SU-DHL-6 (cell line): ENCODE measurements at regions not wholly inside any gene's neighbourhood (a gene's known extent, or its start where the extent isn't known, plus 50 kb on each side); places are given as distances from the start of the nearest gene placed in this dataset.

Experiments
- H2AFZ ChIP-seq: fragments of 200-600 bp; sonication (generic); 2 replicates; pipeline ENCODE4 v1.6.1; 2014; ENCODE audit warnings: low read depth, mild to moderate bottlenecking, moderate library complexity, mixed read lengths, antibody characterized with exemption, low read length; ENCODE audit not compliant: severe bottlenecking
- H3F3A ChIP-seq: fragments of 200-600 bp; shearing (Covaris generic); 2 replicates; pipeline ENCODE4 v1.6.0; 2016; ENCODE audit warnings: antibody characterized with exemption, mild to moderate bottlenecking; ENCODE audit not compliant: insufficient read depth
- H3K27ac ChIP-seq: fragments of 200-600 bp; sonication (generic); 2 replicates; pipeline ENCODE4 v1.5.1; 2016; ENCODE audit warnings: low read depth, mild to moderate bottlenecking, low read length, moderate library complexity, mixed read lengths
- H3K27me3 ChIP-seq: fragments of 200-600 bp; sonication (generic), shearing (Covaris generic); 2 replicates; pipeline ENCODE4 v1.6.0; 2014; ENCODE audit warnings: mild to moderate bottlenecking, low read length
- H3K36me3 ChIP-seq: fragments of 200-600 bp; sonication (generic); 2 replicates; pipeline ENCODE4 v1.6.1; 2014; ENCODE audit warnings: mild to moderate bottlenecking, low read length, mixed read lengths
- H3K4me2 ChIP-seq: fragments of 300-600, 200-600 bp; shearing (Covaris generic), sonication (generic); 2 replicates; pipeline ENCODE4 v1.6.0; 2014; ENCODE audit warnings: low read length, low read depth, mild to moderate bottlenecking; ENCODE audit not compliant: poor library complexity, severe bottlenecking
- H3K4me3 ChIP-seq: fragments of 200-600 bp; sonication (generic); 2 replicates; pipeline ENCODE4 v1.5.1; 2014; ENCODE audit warnings: antibody characterized with exemption, low read length, mild to moderate bottlenecking, mixed read lengths; ENCODE audit not compliant: insufficient read depth, poor library complexity, severe bottlenecking
- H3K79me2 ChIP-seq: fragments of 200-600 bp; sonication (generic); 2 replicates; pipeline ENCODE4 v1.6.1; 2014; ENCODE audit warnings: mild to moderate bottlenecking, low read length, moderate library complexity; ENCODE audit not compliant: insufficient read depth
- H3K9ac ChIP-seq: fragments of 200-600 bp; sonication (generic); 2 replicates; pipeline ENCODE4 v1.7.0; 2014; ENCODE audit warnings: mild to moderate bottlenecking, low read length
- H3K9me2 ChIP-seq: fragments of 200-600 bp; sonication (generic); replicated peaks from 2 replicates; pipeline ENCODE4 v1.6.1; 2014; ENCODE audit warnings: low read length; ENCODE audit not compliant: insufficient read depth
- H3K9me3 ChIP-seq: fragments of 200-600 bp; sonication (generic); 2 replicates; pipeline ENCODE4 v1.6.1; 2014; ENCODE audit warnings: low read length, mixed read lengths; ENCODE audit not compliant: insufficient read depth
- H4K20me1 ChIP-seq: fragments of 200-600 bp; sonication (generic); 2 replicates; pipeline ENCODE4 v1.6.1; 2014; ENCODE audit warnings: low read depth, mild to moderate bottlenecking, antibody characterized with exemption, low read length, moderate library complexity, mixed read lengths
- CTCF ChIP-seq: fragments of 200-600 bp; sonication (generic); IDR thresholded peaks from one replicate; pipeline ENCODE4 v1.5.1; 2017; ENCODE audit warnings: antibody characterized with exemption, mild to moderate bottlenecking, low read length, moderate library complexity; ENCODE audit not compliant: insufficient read depth, poor library complexity, severe bottlenecking
- EZH2phosphoT487 ChIP-seq: fragments of 200-600 bp; sonication (generic), shearing (Covaris generic); conservative IDR thresholded peaks from 2 replicates; pipeline ENCODE4 v1.6.1; 2018; ENCODE audit warnings: mild to moderate bottlenecking, antibody characterized with exemption, low read length, moderate library complexity, mixed read lengths

- H3K36me3 ChIP-seq, result no peaks in the 10 kb centered on the region
- no peaks in the 10 kb centered on the region for H3K79me2 ChIP-seq
- H3K27me3 ChIP-seq, result no peaks in the 10 kb centered on the region; the same call in 1 of the 2 replicates
- no peaks in the 10 kb centered on the region for H4K20me1 ChIP-seq
- H2AFZ ChIP-seq, result no peak overlapping the region
- H3K9me2 ChIP-seq, result no peaks in the 10 kb centered on the region
- TF ChIP-seq CTCF (no peak), EZH2phosphoT487 (no peak)
- H3K9ac ChIP-seq, result no peak overlapping the region
- H3K9me3 ChIP-seq, result no peaks in the 10 kb centered on the region
- no peaks in the 10 kb centered on the region for H3F3A ChIP-seq
- no peak overlapping the region for H3K4me3 ChIP-seq
- H3K27ac ChIP-seq, result no peak overlapping the region
- H3K4me2 ChIP-seq, result no peak overlapping the region
Measured at GRCh38 chr1:47529520-47530098, 91.8 kb downstream of the FOXD2 start.

GRCh38 chr1:47532921-47533792, 95.3 kb downstream of the FOXD2 start:
- no peak overlapping the region for H3K9ac ChIP-seq

GRCh38 chr1:47533793-47534328, 96.0 kb downstream of the FOXD2 start:
- TF ChIP-seq CTCF, result no peak
- no peak for TF ChIP-seq EZH2phosphoT487
- Histone ChIP-seq H3K4me2 (no peak overlapping the region), H3F3A (no peaks in the 10 kb centered on the region), H3K4me3 (no peak overlapping the region), H3K27ac (no peak overlapping the region), H3K9ac (no peak overlapping the region), H4K20me1 (no peaks in the 10 kb centered on the region), H3K9me2 (no peaks in the 10 kb centered on the region), H3K36me3 (no peaks in the 10 kb centered on the region), H3K27me3 (no peaks in the 10 kb centered on the region), H3K79me2 (no peaks in the 10 kb centered on the region), H2AFZ (no peak overlapping the region), H3K9me3 (no peaks in the 10 kb centered on the region)

More at GRCh38 chr1:47532921-47533792, 95.3 kb downstream of the FOXD2 start:
- no peaks in the 10 kb centered on the region for H3K9me2 ChIP-seq
- no peaks in the 10 kb centered on the region for H3K9me3 ChIP-seq
- no peaks in the 10 kb centered on the region for H4K20me1 ChIP-seq
- H3K36me3 ChIP-seq, result no peaks in the 10 kb centered on the region
- H2AFZ ChIP-seq, result no peak overlapping the region
- no peak overlapping the region for H3K4me2 ChIP-seq
- H3K79me2 ChIP-seq, result no peaks in the 10 kb centered on the region
- H3F3A ChIP-seq, result no peaks in the 10 kb centered on the region
- H3K4me3 ChIP-seq, result no peak overlapping the region
- H3K27me3 ChIP-seq, result no peaks in the 10 kb centered on the region
- no peak overlapping the region for H3K27ac ChIP-seq
- TF ChIP-seq EZH2phosphoT487 (no peak), CTCF (no peak)
